Activated naive CD8-positive, alpha-beta T cell treated with anti-CD3 and anti-CD28 coated beads, Interleukin-2, amount 50 U/mL, for 24 hours (primary cell): ENCODE measurements at regions not wholly inside any gene's neighbourhood (a gene's known extent, or its start where the extent isn't known, plus 50 kb on each side); places are given as distances from the start of the nearest gene placed in this dataset.
"Not testable (repeated sequence)": the region's sequence is repeated elsewhere in the genome, so short reads cannot be mapped to it uniquely, and the experiment has no call there.

Experiments used
- ATAC-seq: fragments of 150-1000 bp; cut with Tn5 transposase; one replicate; pipeline ENCODE4 v1.10.0; 2021
- DNase-seq: peaks from one replicate; pipeline ENCODE4 v3.0.0; 2021
- H3K27ac Mint-ChIP-seq: one replicate; pipeline ENCODE4 v1.8.0; 2021; ENCODE audit warnings: mild to moderate bottlenecking, mixed read lengths
- H3K27me3 Mint-ChIP-seq: one replicate; pipeline ENCODE4 v1.8.0; 2021; ENCODE audit warnings: mixed read lengths
- H3K36me3 Mint-ChIP-seq: one replicate; pipeline ENCODE4 v1.8.0; 2021; ENCODE audit warnings: low read depth, mixed read lengths
- H3K4me1 Mint-ChIP-seq: one replicate; pipeline ENCODE4 v1.8.0; 2021; ENCODE audit warnings: mixed read lengths
- H3K4me3 Mint-ChIP-seq: one replicate; pipeline ENCODE4 v1.8.0; 2021; ENCODE audit warnings: mild to moderate bottlenecking, moderate library complexity, mixed read lengths
- H3K9me3 Mint-ChIP-seq: one replicate; pipeline ENCODE4 v1.8.0; 2021; ENCODE audit warnings: mixed read lengths

- H3K4me1 Mint-ChIP-seq, H3K27me3 Mint-ChIP-seq, H3K4me3 Mint-ChIP-seq, ATAC-seq, H3K27ac Mint-ChIP-seq, H3K36me3 Mint-ChIP-seq, DNase-seq: not testable (repeated sequence)
- H3K9me3 Mint-ChIP-seq = peaks cover 25% of the 10 kb centered on the region
Measured at GRCh38 chr15:69928890-69929289, 168.8 kb downstream of the TLE3 start.

DNA sequence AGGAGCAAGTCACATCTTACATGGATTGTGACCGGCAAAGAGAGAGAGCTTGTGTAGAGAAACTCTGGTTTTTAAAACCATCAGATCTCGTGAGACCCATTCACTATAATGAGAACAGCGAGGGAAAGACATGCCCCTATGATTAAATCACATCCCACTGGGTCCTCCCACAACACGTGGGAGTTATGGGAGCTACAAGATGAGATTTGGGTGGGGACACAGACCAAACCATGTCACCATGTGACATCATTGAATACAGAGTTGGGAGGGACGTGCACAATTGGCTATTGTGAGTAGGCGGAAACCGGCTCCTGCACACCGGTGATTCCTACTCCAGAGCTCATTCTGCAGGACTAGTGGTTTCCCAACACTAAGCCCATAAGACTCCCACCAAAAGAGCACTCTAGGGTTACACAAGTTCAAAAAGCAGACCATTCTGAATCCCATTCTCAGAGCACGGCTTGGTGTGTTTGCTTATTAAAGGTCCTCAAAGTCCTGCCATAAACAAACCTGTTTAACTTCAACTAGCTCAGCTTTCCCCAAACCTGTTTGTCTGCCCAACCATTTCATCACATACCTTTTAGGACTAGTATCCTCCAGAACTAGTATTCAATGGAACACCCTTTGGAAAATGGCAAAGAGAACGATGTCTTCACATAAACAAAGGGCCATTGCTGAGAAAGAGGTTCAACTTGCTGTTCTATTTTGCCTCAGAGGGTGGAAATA lies 167.6 kb downstream of the TLE3 start:
- H3K4me3 Mint-ChIP-seq = no peak overlapping the region
- H3K27ac Mint-ChIP-seq = no peak overlapping the region
- ATAC-seq = no peak
- H3K36me3 Mint-ChIP-seq = peaks cover 2% of the 10 kb centered on the region
- H3K4me1 Mint-ChIP-seq = no peaks in the 10 kb centered on the region
- H3K9me3 Mint-ChIP-seq = peaks cover 15% of the 10 kb centered on the region
- peaks cover 8% of the 10 kb centered on the region for H3K27me3 Mint-ChIP-seq
- no peak for DNase-seq

- DNase-seq = no peak
- ATAC-seq = no peak
- H3K27ac Mint-ChIP-seq = no peak overlapping the region
- peaks cover 18% of the 10 kb centered on the region for H3K9me3 Mint-ChIP-seq
- peaks cover 4% of the 10 kb centered on the region for H3K36me3 Mint-ChIP-seq
- H3K27me3 Mint-ChIP-seq = peaks cover 13% of the 10 kb centered on the region
- no peak overlapping the region for H3K4me3 Mint-ChIP-seq
- H3K4me1 Mint-ChIP-seq = no peaks in the 10 kb centered on the region
Measured at GRCh38 chr15:69930754-69931153, 167.0 kb downstream of the TLE3 start.

- Mint-ChIP-seq H3K27me3 (peaks cover 13% of the 10 kb centered on the region), H3K9me3 (peaks cover 19% of the 10 kb centered on the region), H3K4me1 (no peaks in the 10 kb centered on the region), H3K36me3 (peaks cover 4% of the 10 kb centered on the region), H3K4me3 (no peak overlapping the region), H3K27ac (no peak overlapping the region)
- ATAC-seq (no peak), DNase-seq (no peak)
Measured at GRCh38 chr15:69931156-69931555, 166.6 kb downstream of the TLE3 start.

DNA sequence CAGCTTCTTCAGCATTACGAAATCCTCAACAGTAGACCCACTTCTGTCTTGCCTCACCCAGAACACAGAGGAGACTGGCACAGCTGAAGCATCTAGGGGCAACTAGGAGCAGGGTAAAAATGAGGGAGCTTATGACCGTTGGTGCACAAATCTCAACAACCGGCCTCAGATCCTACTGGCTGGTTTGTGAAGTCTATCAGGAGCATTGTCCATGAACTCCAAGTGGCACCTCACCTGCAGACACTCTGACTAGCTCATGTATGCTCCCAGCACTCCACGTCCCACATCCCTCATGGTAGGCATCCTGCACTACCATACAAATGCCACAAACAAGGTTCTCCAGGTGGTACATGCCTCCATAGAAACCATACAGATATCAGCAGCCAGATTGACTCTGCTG lies 163.1 kb downstream of the TLE3 start:
- peaks cover 13% of the 10 kb centered on the region for H3K9me3 Mint-ChIP-seq
- DNase-seq = no peak
- H3K27me3 Mint-ChIP-seq = peaks cover 11% of the 10 kb centered on the region
- ATAC-seq = no peak
- no peak overlapping the region for H3K4me3 Mint-ChIP-seq
- H3K4me1 Mint-ChIP-seq = no peaks in the 10 kb centered on the region
- H3K27ac Mint-ChIP-seq = no peak overlapping the region
- peaks cover 2% of the 10 kb centered on the region for H3K36me3 Mint-ChIP-seq

DNA sequence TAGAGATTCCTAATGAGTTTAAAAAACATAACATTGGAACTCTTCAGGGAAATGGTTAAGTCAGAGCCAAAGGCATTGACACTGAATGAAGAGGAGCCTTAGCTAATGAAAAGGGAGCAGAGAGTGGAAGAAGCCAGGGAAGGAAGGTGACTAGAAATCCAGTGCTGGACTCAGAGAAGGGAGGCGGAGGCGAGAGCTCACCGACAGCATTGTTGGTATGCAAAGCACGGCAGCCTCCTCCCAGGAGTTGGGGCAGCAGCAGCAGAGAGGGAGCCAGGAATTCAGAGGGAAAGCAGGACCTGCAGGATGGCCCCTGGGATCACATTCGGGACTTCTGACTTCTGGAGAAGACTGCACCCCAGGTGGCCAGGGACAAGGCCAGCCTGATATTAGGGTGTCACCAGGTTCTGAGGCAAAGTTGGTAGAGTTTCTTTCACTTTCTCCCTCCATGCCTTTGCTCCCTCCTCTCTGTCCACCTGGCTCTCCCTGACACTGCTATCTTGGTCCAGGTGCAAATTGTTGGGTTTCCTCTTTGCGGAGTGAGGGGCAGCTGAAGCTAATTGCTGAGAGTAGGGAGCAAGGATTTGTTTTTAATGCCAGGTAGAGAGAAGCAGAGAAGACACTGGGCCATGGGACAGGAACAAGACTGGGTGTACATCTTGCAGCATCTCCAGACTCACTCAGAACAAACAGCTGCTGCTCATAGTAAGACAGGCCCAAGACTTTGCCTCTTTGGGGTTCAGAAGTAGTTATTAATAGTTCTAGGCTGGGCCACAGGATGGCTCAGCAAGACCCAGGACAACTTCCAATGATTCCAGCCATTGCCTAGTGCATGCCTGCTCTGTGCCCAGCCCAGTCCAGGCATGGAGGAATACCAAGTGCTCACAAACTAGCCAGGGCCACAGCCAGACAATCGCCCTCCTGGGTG lies 157.9 kb downstream of the TLE3 start:
- peaks cover 10% of the 10 kb centered on the region for H3K9me3 Mint-ChIP-seq
- peaks cover 2% of the 10 kb centered on the region for H3K36me3 Mint-ChIP-seq
- H3K27me3 Mint-ChIP-seq = peaks cover 5% of the 10 kb centered on the region
- ATAC-seq (no peak), DNase-seq (no peak)
- no peaks in the 10 kb centered on the region for H3K4me1 Mint-ChIP-seq
- no peak overlapping the region for H3K27ac Mint-ChIP-seq
- no peak overlapping the region for H3K4me3 Mint-ChIP-seq

- Mint-ChIP-seq H3K9me3 (peaks cover 4% of the 10 kb centered on the region), H3K27me3 (no peaks in the 10 kb centered on the region), H3K36me3 (no peaks in the 10 kb centered on the region), H3K27ac (no peak overlapping the region), H3K4me3 (no peak overlapping the region), H3K4me1 (no peaks in the 10 kb centered on the region)
- no peak for DNase-seq
- ATAC-seq = no peak
Measured at GRCh38 chr15:69940441-69941300, 157.0 kb downstream of the TLE3 start.

GRCh38 chr15:69941301-69941605 lies 156.5 kb downstream of the TLE3 start:
- Mint-ChIP-seq H3K27ac (no peak overlapping the region), H3K36me3 (no peaks in the 10 kb centered on the region)

GRCh38 chr15:69941706-69942495 lies 155.8 kb downstream of the TLE3 start:
- no peaks in the 10 kb centered on the region for H3K36me3 Mint-ChIP-seq
- no peak overlapping the region for H3K27ac Mint-ChIP-seq
- H3K27me3 Mint-ChIP-seq = no peaks in the 10 kb centered on the region
- H3K9me3 Mint-ChIP-seq = no peaks in the 10 kb centered on the region
- DNase-seq (no peak), ATAC-seq (no peak)
- no peaks in the 10 kb centered on the region for H3K4me1 Mint-ChIP-seq
- no peak overlapping the region for H3K4me3 Mint-ChIP-seq

More at GRCh38 chr15:69941301-69941605, 156.5 kb downstream of the TLE3 start:
- H3K27me3 Mint-ChIP-seq = no peaks in the 10 kb centered on the region
- DNase-seq (no peak), ATAC-seq (no peak)
- H3K4me3 Mint-ChIP-seq = no peak overlapping the region
- H3K9me3 Mint-ChIP-seq = no peaks in the 10 kb centered on the region
- no peaks in the 10 kb centered on the region for H3K4me1 Mint-ChIP-seq

DNA sequence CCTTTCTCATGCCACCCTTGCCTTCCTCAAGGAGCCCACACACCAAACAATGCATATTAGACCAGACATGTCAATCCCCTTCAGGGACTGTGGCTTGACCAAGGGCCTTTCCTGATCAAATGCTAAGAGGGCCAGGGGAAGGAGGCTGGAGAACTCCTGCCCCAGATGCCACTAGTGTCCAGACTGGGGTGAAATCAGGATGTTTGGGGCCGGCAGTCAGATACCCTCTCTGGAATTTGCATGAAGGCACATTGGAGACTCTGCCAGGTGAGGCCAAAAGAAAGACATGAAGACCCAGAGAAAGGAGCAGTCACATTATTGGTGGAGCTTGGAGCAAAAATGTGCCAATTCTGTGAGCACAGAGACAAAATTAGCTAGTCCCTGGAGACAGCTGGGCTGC lies 154.1 kb downstream of the TLE3 start:
- Mint-ChIP-seq H3K4me3 (no peak overlapping the region), H3K9me3 (no peaks in the 10 kb centered on the region), H3K4me1 (no peaks in the 10 kb centered on the region), H3K36me3 (no peaks in the 10 kb centered on the region), H3K27me3 (no peaks in the 10 kb centered on the region), H3K27ac (no peak overlapping the region)
- ATAC-seq (no peak), DNase-seq (no peak)

DNA sequence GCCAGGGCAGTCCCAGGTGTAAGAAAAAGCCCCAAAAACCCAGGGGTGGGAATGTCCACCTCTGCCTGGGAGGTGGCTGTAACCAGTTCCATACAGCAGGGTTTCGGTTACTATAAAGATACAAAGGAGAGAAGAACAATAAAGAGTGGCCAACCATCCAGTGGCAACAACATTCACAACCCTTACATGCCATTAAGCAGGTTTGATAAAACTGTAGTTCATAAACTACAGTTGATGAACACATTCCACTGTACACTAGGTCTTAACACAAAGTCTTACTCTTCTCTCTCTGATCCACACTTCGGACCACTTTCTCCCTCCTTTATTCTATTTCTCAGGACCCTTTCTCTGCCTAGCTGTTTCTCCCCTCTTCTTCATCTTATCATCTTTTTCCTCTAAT lies 152.0 kb downstream of the TLE3 start:
- Mint-ChIP-seq H3K9me3 (no peaks in the 10 kb centered on the region), H3K27ac (no peak overlapping the region), H3K4me1 (no peaks in the 10 kb centered on the region), H3K27me3 (peaks cover 5% of the 10 kb centered on the region), H3K36me3 (no peaks in the 10 kb centered on the region), H3K4me3 (no peak overlapping the region)
- ATAC-seq (no peak), DNase-seq (no peak)

DNA sequence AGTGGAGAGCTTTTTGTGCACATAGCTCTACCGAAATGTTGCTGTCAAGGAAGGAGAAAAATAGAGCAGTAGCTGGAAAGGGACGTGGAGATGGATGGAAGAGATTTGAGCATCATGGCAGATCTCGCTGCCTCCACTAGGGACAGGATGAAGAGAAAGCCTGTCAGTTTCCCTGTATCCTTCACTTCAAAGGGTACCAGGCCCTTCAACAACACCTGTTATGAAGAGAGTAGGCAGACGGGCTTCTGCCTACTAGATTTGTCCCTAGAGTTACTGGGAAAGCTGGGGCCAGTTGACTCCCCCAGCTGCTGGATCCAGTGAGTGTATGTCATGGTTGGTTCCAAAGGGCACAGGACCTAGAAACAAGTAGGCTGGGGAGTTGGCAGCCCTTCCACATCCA lies 150.8 kb downstream of the TLE3 start:
- ATAC-seq = no peak
- no peak for DNase-seq
- Mint-ChIP-seq H3K36me3 (no peaks in the 10 kb centered on the region), H3K27me3 (peaks cover 5% of the 10 kb centered on the region), H3K4me1 (no peaks in the 10 kb centered on the region), H3K9me3 (no peaks in the 10 kb centered on the region), H3K4me3 (no peak overlapping the region), H3K27ac (no peak overlapping the region)

GRCh38 chr15:69947394-69947793 lies 150.3 kb downstream of the TLE3 start:
- H3K36me3 Mint-ChIP-seq = no peaks in the 10 kb centered on the region
- H3K27ac Mint-ChIP-seq = no peak overlapping the region
- ATAC-seq = no peak
- H3K9me3 Mint-ChIP-seq = no peaks in the 10 kb centered on the region
- no peak for DNase-seq
- no peaks in the 10 kb centered on the region for H3K4me1 Mint-ChIP-seq
- H3K27me3 Mint-ChIP-seq = peaks cover 5% of the 10 kb centered on the region
- H3K4me3 Mint-ChIP-seq = no peak overlapping the region

GRCh38 chr15:69949485-69949884 lies 148.2 kb downstream of the TLE3 start:
- H3K27ac Mint-ChIP-seq = no peak overlapping the region
- H3K27me3 Mint-ChIP-seq = peaks cover 8% of the 10 kb centered on the region
- no peaks in the 10 kb centered on the region for H3K36me3 Mint-ChIP-seq
- ATAC-seq (no peak), DNase-seq (no peak)
- H3K4me1 Mint-ChIP-seq = no peaks in the 10 kb centered on the region
- H3K9me3 Mint-ChIP-seq = no peaks in the 10 kb centered on the region
- H3K4me3 Mint-ChIP-seq = no peak overlapping the region
